H9 (cell line): ENCODE measurements at regions not wholly inside any gene's neighbourhood (a gene's known extent, or its start where the extent isn't known, plus 50 kb on each side); places are given as distances from the start of the nearest gene placed in this dataset.

ENCODE experiments used
- DNase-seq: peaks from one replicate; pipeline ENCODE4 v3.0.0-alpha.2; 2017
- H2AFZ ChIP-seq: one replicate; pipeline ENCODE4 v1.6.1; 2013; ENCODE audit warnings: mild to moderate bottlenecking, low read length, control low read depth, moderate library complexity
- H2AK5ac ChIP-seq: 2 replicates; pipeline ENCODE4 v1.6.1; 2013; ENCODE audit warnings: low read length, control low read depth, mixed read lengths; ENCODE audit not compliant: insufficient read length
- H2BK120ac ChIP-seq: one replicate; pipeline ENCODE4 v1.6.1; 2013; ENCODE audit warnings: low read depth, mild to moderate bottlenecking, low read length, control low read depth, inconsistent platforms; ENCODE audit not compliant: poor library complexity, severe bottlenecking
- H2BK12ac ChIP-seq: 2 replicates; pipeline ENCODE4 v1.6.1; 2013; ENCODE audit warnings: low read length, control low read depth, mixed read lengths, low read depth; ENCODE audit not compliant: insufficient read length
- H2BK15ac ChIP-seq: 2 replicates; pipeline ENCODE4 v1.6.1; 2013; ENCODE audit warnings: low read depth, low read length, control low read depth
- H2BK20ac ChIP-seq: one replicate; pipeline ENCODE4 v1.6.1; 2013; ENCODE audit warnings: low read depth, mild to moderate bottlenecking, low read length, control low read depth, inconsistent platforms; ENCODE audit not compliant: poor library complexity, severe bottlenecking
- H2BK5ac ChIP-seq: 2 replicates; pipeline ENCODE4 v1.6.1; 2013; ENCODE audit warnings: low read length, control low read depth, mixed read lengths; ENCODE audit not compliant: insufficient read length
- H3K14ac ChIP-seq: 2 replicates; pipeline ENCODE4 v1.6.1; 2013; ENCODE audit warnings: low read length, control low read depth; ENCODE audit not compliant: insufficient read depth
- H3K18ac ChIP-seq: 2 replicates; pipeline ENCODE4 v1.6.1; 2013; ENCODE audit warnings: low read depth, mild to moderate bottlenecking, mixed read lengths, low read length, control low read depth; ENCODE audit not compliant: insufficient read length
- H3K23ac ChIP-seq: 2 replicates; pipeline ENCODE4 v1.6.1; 2013; ENCODE audit warnings: low read length, control low read depth, mixed read lengths, low read depth; ENCODE audit not compliant: insufficient read length
- H3K23me2 ChIP-seq: 2 replicates; pipeline ENCODE4 v1.6.1; 2013; ENCODE audit warnings: low read depth, mild to moderate bottlenecking, mixed read lengths, low read length, control low read depth; ENCODE audit not compliant: insufficient read length, poor library complexity, severe bottlenecking
- H3K27ac ChIP-seq: 2 replicates; pipeline ENCODE4 v1.5.1; 2013; ENCODE audit warnings: low read length, control low read depth, mixed read lengths, low read depth; ENCODE audit not compliant: insufficient read length
- H3K27me3 ChIP-seq: 2 replicates; pipeline ENCODE4 v1.6.1; 2013; ENCODE audit warnings: low read length, control low read depth, inconsistent platforms; ENCODE audit not compliant: insufficient read depth
- H3K4ac ChIP-seq: 2 replicates; pipeline ENCODE4 v1.6.1; 2013; ENCODE audit warnings: low read depth, mild to moderate bottlenecking, control low read depth, inconsistent platforms, low read length, moderate library complexity
- H3K4me1 ChIP-seq: 2 replicates; pipeline ENCODE4 v1.6.1; 2013; ENCODE audit warnings: low read length, control low read depth, inconsistent platforms; ENCODE audit not compliant: insufficient read depth
- H3K4me2 ChIP-seq: 2 replicates; pipeline ENCODE4 v1.6.1; 2013; ENCODE audit warnings: low read length, control low read depth, mixed read lengths; ENCODE audit not compliant: insufficient read length, insufficient read depth
- H3K56ac ChIP-seq: 2 replicates; pipeline ENCODE4 v1.6.1; 2013; ENCODE audit warnings: low read depth, mild to moderate bottlenecking, mixed read lengths, low read length, control low read depth; ENCODE audit not compliant: insufficient read length
- H3K79me1 ChIP-seq: 2 replicates; pipeline ENCODE4 v1.6.1; 2013; ENCODE audit warnings: low read depth, mild to moderate bottlenecking, moderate library complexity, low read length, control low read depth, inconsistent platforms; ENCODE audit not compliant: insufficient read depth, poor library complexity, severe bottlenecking
- H3K79me2 ChIP-seq: 2 replicates; pipeline ENCODE4 v1.6.1; 2013; ENCODE audit warnings: low read length, control low read depth, inconsistent platforms; ENCODE audit not compliant: insufficient read depth
- H3K9ac ChIP-seq: 2 replicates; pipeline ENCODE4 v1.6.1; 2013; ENCODE audit warnings: low read length, control low read depth, mixed read lengths; ENCODE audit not compliant: insufficient read length; ENCODE audit errors: extremely low read depth
- H3K9me3 ChIP-seq: one replicate; pipeline ENCODE4 v1.6.1; 2013; ENCODE audit warnings: low read depth, low read length, inconsistent platforms; ENCODE audit not compliant: control insufficient read depth
- H3T11ph ChIP-seq: one replicate; pipeline ENCODE4 v1.6.1; 2013; ENCODE audit warnings: mild to moderate bottlenecking, low read length, control low read depth, inconsistent platforms
- H4K20me1 ChIP-seq: one replicate; pipeline ENCODE4 v1.6.1; 2013; ENCODE audit not compliant: control insufficient read depth, insufficient read length, insufficient read depth
- H4K5ac ChIP-seq: 2 replicates; pipeline ENCODE4 v1.6.1; 2013; ENCODE audit warnings: low read depth, mild to moderate bottlenecking, mixed read lengths, low read length, control low read depth; ENCODE audit not compliant: insufficient read length
- H4K8ac ChIP-seq: replicated peaks from 2 replicates; pipeline ENCODE4 v1.6.1; 2013; ENCODE audit warnings: low read length, control low read depth, mixed read lengths, low read depth; ENCODE audit not compliant: insufficient read length
- H4K91ac ChIP-seq: 2 replicates; pipeline ENCODE4 v1.6.1; 2013; ENCODE audit warnings: low read depth, mild to moderate bottlenecking, moderate library complexity, mixed read lengths, low read length, control low read depth; ENCODE audit not compliant: insufficient read length
- H3K27ac Mint-ChIP-seq, 3 experiments: 2 replicates in 2 of 3; 3 replicates in 1 of 3; pipeline ENCODE4 v1.8.0; 2020 to 2021; ENCODE audit warnings: mixed read lengths in 3 of 3, mild to moderate bottlenecking in 1 of 3, moderate library complexity in 1 of 3
- H3K27me3 Mint-ChIP-seq: 2 replicates; pipeline ENCODE4 v1.8.0; 2021; ENCODE audit warnings: low read depth, mild to moderate bottlenecking, moderate library complexity, mixed read lengths
- H3K36me3 Mint-ChIP-seq, 3 experiments: 2 replicates in 2 of 3; 3 replicates in 1 of 3; pipeline ENCODE4 v1.8.0; 2020 to 2021; ENCODE audit warnings: low read depth in 3 of 3, mixed read lengths in 3 of 3; ENCODE audit not compliant: insufficient read depth in 1 of 3
- H3K4me1 Mint-ChIP-seq, 2 experiments: 2 replicates each; pipeline ENCODE4 v1.8.0; 2020; ENCODE audit warnings: mixed read lengths in 2 of 2
- H3K4me3 Mint-ChIP-seq, 2 experiments: 2 replicates in 1 of 2; 3 replicates in 1 of 2; pipeline ENCODE4 v1.8.0; 2020 to 2021; ENCODE audit warnings: mild to moderate bottlenecking in 2 of 2, mixed read lengths in 2 of 2, moderate library complexity in 1 of 2
- H3K9me3 Mint-ChIP-seq, 2 experiments: 2 replicates in 1 of 2; 3 replicates in 1 of 2; pipeline ENCODE4 v1.8.0; 2020; ENCODE audit warnings: mild to moderate bottlenecking in 2 of 2, mixed read lengths in 2 of 2, moderate library complexity in 1 of 2
- CTCF ChIP-seq: fragments of 200-600 bp; sonication (generic); conservative IDR thresholded peaks from 3 replicates; pipeline ENCODE4 v1.8.0; 2021; ENCODE audit warnings: antibody characterized with exemption, mild to moderate bottlenecking
- WGBS: extraction: QIAGEN DNeasy Blood & Tissue Kit; methylation state at CpG from one replicate; pipeline ENCODE4 v1.1.7; 2013; ENCODE audit warnings: missing lambda C conversion rate, low lambda C conversion rate, mixed read lengths; ENCODE audit not compliant: insufficient read length; ENCODE audit errors: extremely low coverage; 5-methylcytosine and 5-hydroxymethylcytosine counted together

GRCh38 chr2:51410331-51410730, 378.4 kb upstream of the NRXN1 start:
- Histone ChIP-seq H2AK5ac (no peak overlapping the region), H4K8ac (no peak overlapping the region), H4K5ac (no peak overlapping the region), H3K4me1 (no peaks in the 10 kb centered on the region), H3K27ac (no peak overlapping the region), H2BK12ac (no peak overlapping the region), H3K23ac (no peak overlapping the region), H3K27me3 (no peaks in the 10 kb centered on the region), H3K18ac (no peak overlapping the region), H4K91ac (no peak overlapping the region), H3K23me2 (no peaks in the 10 kb centered on the region), H3K79me1 (no peaks in the 10 kb centered on the region), H3K79me2 (no peaks in the 10 kb centered on the region), H3K14ac (no peak overlapping the region), H3T11ph (no peak overlapping the region), H3K4ac (no peak overlapping the region), H3K4me2 (no peak overlapping the region), H3K9me3 (no peaks in the 10 kb centered on the region), H3K9ac (no peak overlapping the region), H2BK20ac (no peak overlapping the region), H2AFZ (no peak overlapping the region), H4K20me1 (no peaks in the 10 kb centered on the region), H2BK15ac (no peak overlapping the region), H2BK5ac (no peak overlapping the region), H2BK120ac (no peak overlapping the region), H3K56ac (no peak overlapping the region)
- H3K36me3 Mint-ChIP-seq = no peaks in the 10 kb centered on the region
- DNase-seq = no peak
- WGBS = no CpG with 5 or more reads among the region's 3 CpGs
- H3K27me3 Mint-ChIP-seq = no peaks in the 10 kb centered on the region
- peaks cover 10 to 12% of the 10 kb centered on the region in 2 experiments for H3K4me1 Mint-ChIP-seq
- no peak for TF ChIP-seq CTCF
- H3K4me3 Mint-ChIP-seq = no peak overlapping the region
- H3K27ac Mint-ChIP-seq = no peak overlapping the region; a peak in 1 of 7 replicates
- H3K9me3 Mint-ChIP-seq = peaks cover 0 to 2% of the 10 kb centered on the region in 2 experiments; a peak in 1 of 5 replicates
